Gastroesophageal sphincter (tissue), 4 donors: ENCODE measurements at regions not wholly inside any gene's neighbourhood (a gene's known extent, or its start where the extent isn't known, plus 50 kb on each side); places are given as distances from the start of the nearest gene placed in this dataset.
"Not testable (repeated sequence)": the region's sequence is repeated elsewhere in the genome, so short reads cannot be mapped to it uniquely, and the experiment has no call there.

Experiments
- ATAC-seq: fragments of 150-250 bp; one replicate; pipeline ENCODE4 v1.9.1; 2016; ENCODE audit warnings: mild to moderate bottlenecking, moderate library complexity
- H3K27ac ChIP-seq, 4 donors: fragments of 200-600 bp; sonication (generic) in 3 of 4; 1 replicate in 3 of 4; 2 replicates in 1 of 4; pipeline ENCODE4 v1.5.1; 2016 to 2019
- H3K27me3 ChIP-seq: fragments of 200-600 bp; sonication (generic); one replicate; pipeline ENCODE4 v1.5.1; 2019
- H3K36me3 ChIP-seq, 2 donors: fragments of 200-600 bp; sonication (generic); one replicate each; pipeline ENCODE4 v1.5.1; 2019; ENCODE audit warnings: control low read depth in 1 of 2
- H3K4me1 ChIP-seq, 3 donors: fragments of 200-600 bp; sonication (generic); 1 replicate in 2 of 3; 2 replicates in 1 of 3; pipeline ENCODE4 v1.5.1; 2016 to 2019; ENCODE audit warnings: control low read depth in 2 of 3
- H3K4me3 ChIP-seq, 2 donors: fragments of 200-600 bp; sonication (generic); one replicate each; pipeline ENCODE4 v1.5.1; 2019; ENCODE audit warnings: mild to moderate bottlenecking in 1 of 2, moderate library complexity in 1 of 2
- H3K9me3 ChIP-seq, 3 donors: fragments of 200-600 bp; sonication (generic); one replicate each; pipeline ENCODE4 v1.5.1; 2017 to 2019; ENCODE audit warnings: control low read depth in 2 of 3
- CTCF ChIP-seq, 4 experiments: fragments of 200-600 bp in 2 of 4; fragments of 450-650 bp in 2 of 4; sonication (generic) in 1 of 4; IDR thresholded peaks; one replicate each; pipeline ENCODE4 v1.5.1; 2017 to 2019; ENCODE audit warnings: antibody characterized with exemption in 4 of 4, mild to moderate bottlenecking in 2 of 4, moderate library complexity in 2 of 4
- EP300 ChIP-seq: sonication (generic); formaldehyde crosslinking; IDR thresholded peaks from one replicate; pipeline ENCODE4 v1.6.1; 2017; ENCODE audit warnings: antibody characterized with exemption, mild to moderate bottlenecking
- POLR2A ChIP-seq, 2 donors: fragments of 450-650 bp; IDR thresholded peaks; one replicate each; pipeline ENCODE4 v1.6.1; 2017; ENCODE audit warnings: antibody characterized with exemption in 2 of 2, mild to moderate bottlenecking in 2 of 2, moderate library complexity in 1 of 2
- POLR2AphosphoS5 ChIP-seq: sonication (generic); formaldehyde crosslinking; IDR thresholded peaks from one replicate; pipeline ENCODE4 v1.6.1; 2017; ENCODE audit warnings: antibody characterized with exemption
- WGBS, 2 donors: methylation state at CpG; one replicate each; pipeline ENCODE4 v1.1.5; 2018; ENCODE audit warnings: low coverage in 1 of 2; 5-methylcytosine and 5-hydroxymethylcytosine counted together

DNA sequence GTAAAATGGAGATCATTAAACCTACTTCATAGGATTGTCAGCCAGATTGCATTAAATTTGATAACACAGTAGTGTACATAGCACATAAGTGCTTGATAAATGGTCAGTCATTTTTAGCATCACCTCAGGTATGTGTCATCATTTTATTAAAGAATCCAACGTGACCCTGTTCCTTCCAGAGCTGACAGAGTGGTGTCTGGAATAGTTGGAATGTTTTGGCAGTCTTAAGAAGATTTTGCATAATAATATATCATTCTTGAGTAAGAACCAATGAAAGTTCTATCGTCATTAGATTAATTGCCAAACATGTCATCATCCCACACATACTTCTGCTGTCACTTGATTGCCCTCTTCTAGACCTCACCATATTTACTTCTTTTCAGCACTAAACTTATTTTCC, 451.4 kb upstream of the POM121L12 start:
- no peak for ATAC-seq
- WGBS, 2 donors: 44 to 77% methylated on average over 2 of the region's 2 CpGs

GRCh38 chr7:52573141-52573540, 462.3 kb upstream of the POM121L12 start:
- not testable (repeated sequence) for ATAC-seq, H3K36me3 ChIP-seq, H3K27ac ChIP-seq, H3K27me3 ChIP-seq, H3K4me3 ChIP-seq, H3K9me3 ChIP-seq, H3K4me1 ChIP-seq
- 98 to 100% methylated on average over 3 to 6 of the region's 6 CpGs for WGBS, 2 donors

More for the DNA sequence above, 451.4 kb upstream of the POM121L12 start:
- Histone ChIP-seq H3K36me3 (no peaks in the 10 kb centered on the region), H3K9me3 (peaks cover 0 to 8% (median 0%) of the 10 kb centered on the region in 3 donors), H3K4me3 (no peak overlapping the region), H3K27ac (no peak overlapping the region), H3K27me3 (no peaks in the 10 kb centered on the region), H3K4me1 (no peaks in the 10 kb centered on the region)
- TF ChIP-seq EP300 (no peak), POLR2A (IDR thresholded peaks at IDR 0.05) (no peak)

GRCh38 chr7:52571026-52571425, 464.4 kb upstream of the POM121L12 start:
- 35 to 59% methylated on average over 3 of the region's 3 CpGs for WGBS, 2 donors
- TF ChIP-seq POLR2A (IDR thresholded peaks at IDR 0.05): no peak
- no peak for TF ChIP-seq CTCF (IDR thresholded peaks at IDR 0.05)
- TF ChIP-seq EP300: no peak
- no peak for TF ChIP-seq POLR2AphosphoS5
- ATAC-seq: no peak

GRCh38 chr7:52569151-52569550, 466.3 kb upstream of the POM121L12 start:
- no peaks in the 10 kb centered on the region for H3K4me1 ChIP-seq
- H3K27ac ChIP-seq: no peak overlapping the region
- no peak for ATAC-seq
- no peaks in the 10 kb centered on the region for H3K36me3 ChIP-seq
- WGBS, 2 donors: 76 to 88% methylated on average over 3 of the region's 3 CpGs
- no peaks in the 10 kb centered on the region for H3K9me3 ChIP-seq
- TF ChIP-seq EP300 (no peak), POLR2AphosphoS5 (no peak), CTCF (IDR thresholded peaks at IDR 0.05) (no peak), POLR2A (IDR thresholded peaks at IDR 0.05) (no peak)
- no peaks in the 10 kb centered on the region for H3K27me3 ChIP-seq
- H3K4me3 ChIP-seq: no peak overlapping the region

More at GRCh38 chr7:52571026-52571425, 464.4 kb upstream of the POM121L12 start:
- Histone ChIP-seq H3K27me3 (no peaks in the 10 kb centered on the region), H3K9me3 (no peaks in the 10 kb centered on the region), H3K27ac (no peak overlapping the region), H3K4me1 (no peaks in the 10 kb centered on the region), H3K4me3 (no peak overlapping the region), H3K36me3 (no peaks in the 10 kb centered on the region)

DNA sequence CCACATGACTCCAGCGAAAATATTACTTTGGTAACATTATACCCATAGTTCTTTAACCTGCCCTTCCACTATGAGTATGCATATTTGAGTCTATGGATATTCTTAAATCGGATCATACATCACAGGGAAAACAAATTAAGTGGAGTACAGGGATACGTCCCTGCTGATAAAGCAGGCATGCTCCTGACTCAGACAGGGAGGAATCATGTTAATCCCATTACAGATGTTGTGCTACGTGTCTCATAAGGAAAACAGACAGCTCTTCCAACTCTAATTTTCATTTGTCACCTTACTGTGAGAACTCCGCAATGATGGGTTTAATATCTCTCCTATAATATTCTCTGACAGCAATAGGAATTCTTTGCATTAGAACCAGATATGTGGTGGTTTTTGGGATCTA, 469.5 kb upstream of the POM121L12 start:
- H3K9me3 ChIP-seq: no peaks in the 10 kb centered on the region
- no peak overlapping the region for H3K4me3 ChIP-seq
- no peak for ATAC-seq
- H3K27me3 ChIP-seq: no peaks in the 10 kb centered on the region
- TF ChIP-seq POLR2AphosphoS5 (no peak), POLR2A (IDR thresholded peaks at IDR 0.05) (no peak), EP300 (no peak), CTCF (IDR thresholded peaks at IDR 0.05) (no peak)
- H3K27ac ChIP-seq: no peak overlapping the region
- no peaks in the 10 kb centered on the region for H3K4me1 ChIP-seq
- 72 to 79% methylated on average over 3 to 5 of the region's 5 CpGs for WGBS, 2 donors
- no peaks in the 10 kb centered on the region for H3K36me3 ChIP-seq

DNA sequence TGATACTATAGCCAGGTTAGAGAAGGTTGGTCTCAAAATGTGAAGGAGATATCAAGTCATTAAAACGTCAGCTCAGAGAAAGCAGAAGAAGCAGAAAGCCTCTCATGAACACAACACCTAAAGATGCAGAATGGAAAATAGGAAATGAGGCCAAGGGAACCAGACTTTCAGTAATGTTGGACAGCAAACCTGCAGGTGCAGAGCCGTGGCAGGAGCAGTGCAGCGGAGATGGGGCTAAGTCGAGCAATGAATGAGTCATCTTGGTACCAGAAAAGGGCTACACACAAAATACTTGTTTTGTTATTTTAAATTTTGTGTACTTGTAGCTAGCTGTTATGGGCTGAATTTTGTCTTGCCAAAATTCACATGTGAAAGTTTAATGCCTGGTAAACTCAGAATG, 479.6 kb upstream of the POM121L12 start:
- no peak for TF ChIP-seq CTCF (IDR thresholded peaks at IDR 0.05)
- TF ChIP-seq EP300: no peak
- TF ChIP-seq POLR2AphosphoS5: no peak
- TF ChIP-seq POLR2A (IDR thresholded peaks at IDR 0.05): no peak
- Histone ChIP-seq H3K4me1 (no peaks in the 10 kb centered on the region), H3K36me3 (no peaks in the 10 kb centered on the region), H3K27ac (no peak overlapping the region), H3K4me3 (no peak overlapping the region), H3K27me3 (no peaks in the 10 kb centered on the region), H3K9me3 (no peaks in the 10 kb centered on the region)
- ATAC-seq: no peak
- WGBS, 2 donors: 63 to 81% methylated on average over 3 to 4 of the region's 4 CpGs
